ENCODE measurements at regions not wholly inside any gene's neighbourhood (a gene's known extent, or its start where the extent isn't known, plus 50 kb on each side); places are given as distances from the start of the nearest gene placed in this dataset.

DNA sequence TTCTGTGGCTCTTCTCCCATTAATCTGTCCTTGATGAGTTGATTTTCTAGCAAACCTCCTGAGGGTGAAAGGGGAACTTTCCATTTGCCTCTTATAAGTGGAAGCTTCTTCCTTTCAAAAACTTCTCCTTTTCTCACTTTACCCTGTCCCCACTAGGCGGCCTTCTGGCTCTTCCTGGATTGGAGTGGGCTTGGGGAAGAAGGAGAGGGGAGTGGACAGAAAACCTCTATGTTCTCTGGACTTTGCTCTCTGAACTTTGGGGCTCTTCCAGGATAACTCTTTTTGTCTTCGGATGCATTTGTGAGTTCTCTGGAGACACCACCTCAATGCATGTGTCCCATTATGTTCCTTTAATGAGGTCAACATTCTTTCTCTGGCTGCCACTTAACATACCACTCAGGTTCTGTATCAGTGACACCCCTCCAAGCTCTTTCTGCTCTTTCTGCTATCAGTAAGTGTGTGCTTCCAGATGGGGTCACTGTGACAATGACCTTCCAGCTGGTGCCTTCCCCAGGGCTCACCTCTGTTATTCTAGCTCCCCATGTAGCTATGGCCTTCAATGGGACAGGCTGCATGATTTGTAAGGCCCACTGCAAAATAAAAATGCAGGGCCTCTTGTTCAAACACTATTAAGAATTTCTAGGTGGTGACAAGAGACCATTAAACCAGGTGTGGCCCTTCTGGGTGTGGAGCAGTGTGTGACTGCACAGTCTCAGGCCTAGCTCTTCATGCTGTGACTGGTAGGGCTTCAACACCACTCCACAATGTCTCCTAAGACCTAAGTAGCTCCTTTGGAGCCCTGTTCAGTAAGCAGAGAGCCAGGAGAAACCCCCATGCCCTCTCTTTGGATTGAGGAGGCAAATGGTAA is 389.2 kb downstream of the EFNB2 start:
- no peak for TF ChIP-seq EZH2 (IDR thresholded peaks at IDR 0.05; ENCODE audit: insufficient read depth, poor library complexity, severe bottlenecking)
- TF ChIP-seq EZH2phosphoT487 (IDR thresholded peaks at IDR 0.05; ENCODE audit: insufficient read depth, low read depth) = no peak
